DMS114 treated with DMSO at 0.1 percent for 48 hours (cell line): ENCODE measurements at regions not wholly inside any gene's neighbourhood (a gene's known extent, or its start where the extent isn't known, plus 50 kb on each side); places are given as distances from the start of the nearest gene placed in this dataset.

Source experiments
- DNase-seq: peaks from one replicate; lab custom pipeline; 2025; ENCODE audit not compliant: unreplicated experiment; lab: John Stamatoyannopoulos, UW

DNA sequence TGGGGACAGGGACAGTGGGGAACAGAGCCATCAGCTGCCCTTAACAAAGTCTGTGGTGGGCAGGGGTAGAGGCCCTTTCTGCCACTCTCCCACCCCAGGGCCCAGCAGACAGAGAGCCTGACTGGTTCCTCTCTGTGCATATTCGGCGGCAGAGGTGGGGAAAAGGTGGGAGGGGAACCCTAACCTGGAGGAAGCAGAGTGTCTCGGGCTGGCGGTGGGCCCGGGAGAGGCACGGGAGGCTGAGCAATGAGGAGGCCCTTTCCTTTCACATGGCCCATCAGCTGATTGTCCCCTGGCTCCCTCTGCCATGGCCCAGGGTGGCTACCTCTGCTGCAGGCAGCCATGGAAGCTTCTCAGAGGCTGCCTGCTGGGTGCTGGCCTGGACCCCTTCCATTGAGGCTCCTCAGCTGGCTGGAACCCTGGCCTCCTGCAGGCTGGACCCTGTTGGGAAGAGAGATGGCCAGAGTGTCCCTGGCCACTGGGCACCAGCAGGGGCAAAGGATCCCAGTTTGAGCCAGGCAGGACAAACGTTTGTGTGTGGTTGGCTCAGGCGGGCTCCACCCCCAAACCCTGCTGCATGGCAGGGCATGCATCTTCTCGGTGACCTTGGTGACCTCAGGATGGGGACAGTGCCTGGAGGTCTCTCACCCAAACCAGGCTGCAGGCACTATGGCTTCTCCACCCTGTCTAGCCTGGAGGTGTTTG lies 202.8 kb upstream of the ZNF536 start:
- no peak for DNase-seq

DNA sequence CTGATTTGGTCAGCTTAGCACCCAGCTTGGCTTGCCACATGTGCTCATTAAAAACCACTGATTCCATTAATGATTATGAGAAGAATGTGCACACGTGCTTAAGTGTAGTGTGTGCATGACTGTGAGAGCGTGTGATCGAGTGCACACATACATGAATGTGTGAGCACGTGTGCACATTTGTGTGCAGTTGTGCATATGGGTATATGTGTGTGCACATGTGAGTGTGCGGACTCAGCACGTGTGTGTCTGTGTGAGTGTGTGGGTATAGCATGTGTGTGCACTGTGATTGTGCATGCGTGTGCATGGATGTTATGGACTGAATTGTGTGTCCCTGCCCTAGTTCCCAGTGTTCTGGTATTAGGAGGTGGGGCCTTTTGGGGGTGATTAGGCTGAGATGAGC lies 202.1 kb upstream of the ZNF536 start:
- no peak for DNase-seq

DNA sequence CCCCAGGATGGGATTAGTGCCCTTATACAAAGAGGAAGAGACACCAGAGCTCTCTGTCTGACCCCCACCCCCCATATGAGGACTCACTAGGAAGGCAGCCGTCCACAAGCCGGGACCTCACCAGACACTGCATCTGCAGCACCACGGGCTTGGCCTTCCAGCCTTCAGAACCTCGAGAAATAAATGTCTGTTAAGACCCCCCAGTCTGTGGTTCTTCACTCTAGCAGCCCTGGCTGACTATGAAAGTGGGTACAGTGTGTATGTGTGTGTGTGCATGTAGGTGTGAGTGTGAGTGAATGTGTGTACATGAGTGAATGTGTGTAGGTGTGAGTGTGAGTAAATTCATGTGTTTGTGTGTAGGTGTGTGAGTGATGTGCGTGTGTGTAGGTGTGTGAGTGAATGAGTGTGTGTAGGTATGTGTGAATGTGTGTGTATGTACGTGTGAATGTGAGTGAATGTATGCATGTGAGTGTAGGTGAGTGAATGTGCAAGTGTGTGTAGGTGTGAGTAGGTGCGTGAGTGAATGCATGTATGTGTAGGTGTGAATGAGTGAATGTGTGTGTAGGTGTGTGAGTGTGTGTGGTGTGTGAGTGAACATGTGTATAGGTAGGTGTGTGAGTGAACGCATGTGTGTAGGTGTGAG lies 201.6 kb upstream of the ZNF536 start:
- DNase-seq = no peak

DNA sequence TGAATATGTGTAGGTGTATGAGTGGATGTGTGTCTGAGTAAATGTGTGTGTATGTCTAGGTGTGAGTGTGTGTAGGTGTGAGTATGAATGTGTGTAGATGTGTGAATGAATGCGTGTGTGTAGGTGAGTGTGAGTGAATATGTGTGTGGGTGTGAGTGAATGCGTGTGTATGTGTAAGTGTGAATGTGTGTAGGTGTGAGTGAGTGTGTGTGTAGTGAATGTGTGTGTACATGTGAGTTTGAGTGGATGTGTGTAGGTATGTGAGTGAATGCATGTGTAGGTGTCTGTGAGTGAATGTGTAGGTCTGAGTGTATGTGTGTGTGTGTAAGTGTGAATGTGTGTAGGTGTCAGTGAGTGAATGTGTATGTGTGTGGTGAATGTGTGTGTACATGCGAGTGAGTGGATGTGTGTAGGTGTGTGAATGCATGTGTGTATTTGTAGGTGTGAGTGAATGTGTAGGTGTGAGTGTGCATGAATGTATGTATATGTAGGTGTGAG lies 201.0 kb upstream of the ZNF536 start:
- no peak for DNase-seq

DNA sequence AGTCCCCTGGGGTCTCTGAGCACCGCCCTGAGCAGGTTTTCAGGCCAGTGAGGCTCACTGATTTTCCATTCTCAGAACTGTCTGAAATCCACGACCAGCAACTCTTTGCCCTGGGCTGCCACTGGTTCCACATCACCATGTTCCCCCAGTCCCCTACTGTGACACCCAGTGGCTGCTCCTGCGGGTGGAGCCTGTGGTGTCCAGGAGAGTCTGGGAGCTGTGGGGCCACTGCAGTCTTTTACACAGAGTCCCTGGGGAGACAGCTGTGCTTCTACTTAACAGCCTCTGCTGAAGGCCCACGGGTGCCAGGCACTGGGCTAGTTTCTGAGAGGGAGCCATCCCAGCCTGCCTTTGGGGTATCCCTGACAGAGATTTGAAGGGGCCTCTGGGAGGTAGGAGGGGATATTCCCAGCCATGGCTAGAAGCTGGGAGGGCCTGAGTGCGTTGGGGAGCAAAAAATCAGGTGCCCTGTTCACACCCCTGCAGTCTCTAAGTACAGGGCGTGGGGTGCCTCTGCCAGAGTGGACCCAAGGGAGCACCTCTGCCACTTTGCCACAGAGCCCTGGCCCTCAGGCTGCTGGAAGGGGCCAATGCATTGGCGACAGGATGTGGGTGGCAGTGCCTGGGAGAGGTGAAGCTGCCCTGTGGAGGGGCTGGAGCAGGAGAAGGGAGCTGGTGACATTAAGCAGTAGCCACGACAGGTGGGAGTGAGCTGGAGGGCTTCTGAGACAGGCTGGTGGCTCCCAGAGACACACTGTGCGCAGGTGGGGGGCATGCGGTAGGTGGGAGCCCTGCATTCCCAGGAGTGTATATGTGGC lies 200.2 kb upstream of the ZNF536 start:
- no peak for DNase-seq

DNA sequence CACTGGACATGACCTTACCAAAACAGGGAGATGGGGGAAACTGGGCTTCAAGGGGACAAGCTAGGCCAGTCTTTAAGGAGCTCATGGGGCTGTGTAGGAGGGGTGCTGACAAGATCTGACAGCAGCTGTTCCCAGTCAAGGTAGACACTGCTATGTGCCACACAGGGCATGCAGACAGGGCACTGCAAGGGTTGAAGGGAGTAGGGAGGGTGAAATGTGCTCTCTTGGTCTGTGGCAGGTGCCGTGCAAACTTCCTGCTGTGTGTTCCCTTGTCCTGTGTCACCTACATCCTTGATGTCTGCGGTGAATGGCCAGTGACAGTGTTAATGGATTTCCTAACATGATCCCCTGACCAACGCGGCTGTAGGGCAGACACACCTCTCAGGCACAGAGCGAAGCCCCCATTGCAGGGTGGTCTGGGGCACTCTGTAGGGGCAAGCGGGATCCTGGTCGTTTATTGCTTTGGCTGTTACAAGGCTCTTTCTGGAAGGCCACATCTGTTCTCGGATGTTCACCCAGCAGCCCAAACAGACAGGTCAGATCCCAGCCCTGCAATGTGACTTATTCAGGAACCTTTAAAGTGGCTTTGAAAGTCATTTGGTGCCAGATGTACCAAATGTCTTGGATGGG lies 199.5 kb upstream of the ZNF536 start:
- no peak for DNase-seq

DNA sequence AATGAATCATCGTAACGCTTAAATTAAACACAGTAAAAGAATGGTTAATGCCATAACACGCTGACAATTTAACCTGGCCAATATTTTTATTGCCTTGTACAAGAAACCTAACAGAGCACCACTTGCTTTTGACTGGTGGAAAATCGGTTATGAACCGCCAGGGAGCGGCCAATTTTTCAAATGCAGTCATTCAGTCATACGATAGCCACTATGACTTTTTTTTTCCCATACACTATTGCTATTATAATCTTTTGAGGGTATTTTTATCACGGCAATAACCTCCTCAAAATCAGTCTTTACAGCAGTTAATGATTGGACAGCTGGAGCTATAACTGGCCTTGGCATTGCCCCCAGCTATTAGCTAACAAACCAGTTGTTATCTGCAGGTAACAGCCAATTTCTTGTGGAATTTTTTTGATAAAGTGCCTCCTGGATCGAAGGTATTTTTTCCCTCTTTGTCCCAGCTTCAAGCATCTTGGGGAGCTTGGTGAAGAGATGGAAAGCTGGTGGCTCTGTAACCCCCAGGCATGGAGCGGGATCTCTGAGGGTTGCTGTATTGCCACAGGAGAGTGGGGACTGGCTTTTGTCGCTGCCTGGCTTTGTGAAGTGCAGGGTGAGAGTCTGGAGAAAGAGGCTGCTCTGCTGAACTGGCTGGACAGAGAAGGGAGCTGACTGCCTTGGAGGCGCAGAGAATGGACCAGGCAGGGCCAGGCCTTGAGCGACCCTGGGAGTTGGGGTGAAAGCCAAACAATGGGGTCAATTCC lies 198.4 kb upstream of the ZNF536 start:
- no peak for DNase-seq

DNA sequence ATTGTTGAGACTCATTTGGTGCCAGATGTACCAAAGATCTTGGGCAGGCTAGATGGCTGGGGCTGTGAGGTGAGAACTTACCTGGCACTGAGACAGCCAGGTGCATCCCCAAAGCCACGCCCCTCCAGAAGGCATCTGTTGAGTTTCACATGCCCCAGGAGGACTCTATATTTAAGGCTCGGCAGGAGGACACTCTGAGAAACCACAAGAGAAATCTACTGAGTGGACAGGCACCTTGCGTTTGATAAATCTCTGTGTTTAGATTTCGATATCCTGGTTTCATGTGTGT lies 197.9 kb upstream of the ZNF536 start:
- DNase-seq = no peak

DNA sequence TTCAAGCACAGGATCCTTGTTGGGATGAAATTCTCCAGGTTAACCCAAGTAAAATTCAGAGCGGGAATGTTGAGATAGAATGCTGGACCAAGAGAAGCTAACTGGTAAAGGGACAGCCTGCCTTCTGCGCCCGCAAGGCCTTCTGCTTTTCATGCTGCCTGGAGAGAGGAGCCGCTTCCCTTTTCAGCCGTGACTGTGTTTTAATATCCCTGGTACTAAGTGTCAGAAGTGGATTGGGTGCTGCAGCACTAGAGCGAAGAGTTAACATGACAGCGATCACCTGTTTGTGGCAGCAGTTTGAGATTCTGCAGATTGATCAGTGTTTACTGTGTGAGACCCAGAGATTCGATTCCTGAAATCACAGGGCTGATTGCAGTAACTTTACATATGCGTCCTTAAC lies 197.4 kb upstream of the ZNF536 start:
- DNase-seq = no peak

DNA sequence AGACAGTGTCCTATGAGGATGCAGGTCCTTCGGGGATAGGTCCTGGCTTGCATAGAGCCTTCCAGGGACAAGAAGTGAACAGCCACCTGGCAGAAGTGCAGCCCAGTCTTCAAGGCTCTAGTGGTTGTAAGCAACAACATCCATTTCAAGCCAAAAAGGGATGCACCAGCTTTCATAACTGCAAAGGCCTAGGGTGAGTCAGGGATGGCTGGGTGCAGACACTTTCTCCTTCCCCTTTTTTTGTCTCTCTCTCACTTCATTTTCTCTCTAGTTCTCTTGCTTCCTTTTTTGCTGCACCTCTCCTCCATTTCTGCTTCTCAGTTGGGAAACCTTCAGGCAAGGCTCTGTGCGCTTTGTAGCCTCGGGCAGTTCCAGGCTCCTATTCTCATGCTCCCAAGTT lies 196.2 kb upstream of the ZNF536 start:
- no peak for DNase-seq

DNA sequence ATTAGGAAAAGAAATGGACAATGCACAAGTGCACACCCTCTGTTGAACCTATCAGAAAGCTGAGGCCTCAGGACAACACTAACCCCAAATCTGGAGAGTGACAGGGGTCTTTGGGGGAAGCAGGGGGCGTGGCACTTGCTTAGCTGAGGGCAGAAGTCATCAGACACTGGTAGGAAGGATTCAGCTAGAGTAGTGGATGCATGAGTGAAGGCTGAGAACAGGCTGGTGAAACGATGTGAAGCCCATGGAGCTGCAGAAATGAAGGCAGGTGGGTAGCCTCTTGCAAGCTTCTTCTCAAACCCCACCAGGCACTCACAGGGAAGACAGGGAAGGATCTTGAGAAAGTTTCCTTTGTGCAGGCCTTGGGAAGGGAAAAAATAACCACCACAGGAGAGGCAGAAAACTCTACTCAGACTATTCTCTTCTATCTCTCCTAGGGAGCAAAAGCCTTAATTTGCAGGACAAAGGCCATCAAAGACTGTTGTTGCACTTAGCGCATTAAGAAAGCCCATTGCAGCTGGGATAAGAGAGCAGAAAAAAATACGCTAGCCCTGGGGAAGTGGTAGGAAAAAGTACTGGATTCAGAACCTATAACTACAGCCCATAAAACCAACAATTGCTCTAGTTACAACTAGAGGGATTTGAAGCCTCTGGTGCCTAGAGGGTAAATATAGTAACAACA lies 193.3 kb upstream of the ZNF536 start:
- no peak for DNase-seq

DNA sequence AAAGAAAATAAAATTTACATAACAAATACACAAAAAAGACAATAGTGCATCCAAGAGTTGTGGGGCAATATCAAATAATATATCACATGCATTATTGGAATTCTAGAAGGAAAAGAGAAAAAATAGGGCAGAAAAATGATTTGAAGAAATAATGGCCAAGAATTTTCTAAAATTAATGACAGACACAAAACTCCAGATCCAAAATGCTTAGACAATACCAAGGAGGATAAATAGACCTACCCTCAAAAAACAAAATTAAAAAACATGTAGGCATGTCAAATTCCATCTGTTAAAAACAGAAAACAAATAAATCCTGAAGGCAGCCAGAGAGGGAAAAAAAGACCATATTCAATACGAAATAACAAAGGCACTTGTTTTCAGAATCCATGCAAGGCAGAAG lies 191.5 kb upstream of the ZNF536 start:
- no peak for DNase-seq

DNA sequence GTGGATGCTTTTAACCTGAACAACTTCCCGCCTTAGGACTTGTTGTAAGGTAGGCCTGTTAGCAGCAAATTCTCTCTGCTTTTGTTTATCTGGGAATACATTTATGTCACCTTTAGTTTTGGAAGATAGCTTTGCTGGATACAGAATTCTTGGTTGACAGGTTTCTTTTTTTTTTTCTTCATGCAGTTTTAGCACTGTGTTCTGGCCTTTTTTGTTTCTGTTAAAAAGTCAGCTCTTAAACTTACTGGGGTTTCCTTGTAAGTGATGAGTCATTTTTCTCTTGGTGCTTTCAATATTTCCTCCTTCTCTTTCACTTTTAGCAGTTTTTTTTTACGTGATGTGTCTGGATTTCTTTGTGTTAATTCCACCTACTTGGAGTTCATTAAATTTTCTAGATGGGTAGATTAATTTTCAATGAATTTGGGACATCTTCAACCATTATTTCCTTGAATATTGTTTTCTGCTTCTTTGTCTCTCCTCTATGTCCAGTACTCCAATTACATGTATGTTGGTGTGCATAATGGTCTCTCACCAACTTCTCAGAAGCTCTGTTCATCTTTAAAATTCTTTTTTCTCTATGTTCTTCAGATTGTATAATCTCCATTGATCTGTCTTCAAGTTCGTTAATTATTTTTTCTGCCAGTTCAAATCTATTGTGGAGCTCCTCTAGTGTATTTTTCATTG lies 188.2 kb upstream of the ZNF536 start:
- DNase-seq = no peak

DNA sequence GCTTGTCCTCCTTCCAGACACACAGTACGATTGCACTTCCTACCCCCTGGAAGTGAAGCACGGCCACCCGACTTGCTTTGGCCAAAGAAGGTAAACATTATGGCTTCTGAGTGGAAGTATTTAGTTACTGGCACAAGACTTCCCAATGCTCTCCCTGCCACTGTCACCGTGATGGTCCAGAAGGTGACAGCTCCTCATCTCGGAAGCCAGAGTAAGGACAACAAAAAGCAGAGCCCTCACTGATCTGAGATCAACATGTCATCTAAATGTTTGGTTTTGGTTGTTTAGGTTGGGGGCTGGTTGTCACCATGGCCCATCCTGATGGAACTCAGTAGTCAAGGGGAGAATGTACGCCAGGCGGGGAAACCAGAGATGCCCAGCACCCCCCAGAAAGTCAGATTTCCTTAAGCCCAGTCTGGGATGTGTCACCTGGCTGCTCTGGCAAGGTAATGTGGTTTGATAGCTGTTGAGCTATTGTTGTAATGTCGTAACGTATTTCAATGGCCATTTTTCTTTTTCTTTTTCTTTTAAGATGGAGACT lies 170.1 kb upstream of the ZNF536 start:
- DNase-seq = no peak

DNA sequence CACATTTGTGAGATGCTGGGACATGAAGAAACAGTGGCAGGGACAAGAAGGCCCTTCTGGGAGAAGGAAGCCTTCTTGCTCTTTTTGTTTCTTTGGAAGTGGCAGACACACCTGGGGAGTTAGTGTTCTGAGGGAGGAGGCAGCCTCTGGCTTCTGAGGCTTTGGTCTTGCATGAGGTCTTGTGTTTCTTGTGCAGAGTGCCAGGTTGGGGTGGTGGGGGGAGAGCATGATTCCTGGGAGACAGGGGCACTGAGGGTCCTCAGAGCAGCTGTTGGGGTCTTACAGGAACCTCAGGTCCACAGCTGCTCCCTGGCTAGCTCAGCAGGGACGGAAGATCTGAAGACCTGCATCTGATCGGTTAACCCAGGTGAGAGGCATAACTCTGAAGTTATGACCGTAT lies 167.5 kb upstream of the ZNF536 start:
- no peak for DNase-seq

DNA sequence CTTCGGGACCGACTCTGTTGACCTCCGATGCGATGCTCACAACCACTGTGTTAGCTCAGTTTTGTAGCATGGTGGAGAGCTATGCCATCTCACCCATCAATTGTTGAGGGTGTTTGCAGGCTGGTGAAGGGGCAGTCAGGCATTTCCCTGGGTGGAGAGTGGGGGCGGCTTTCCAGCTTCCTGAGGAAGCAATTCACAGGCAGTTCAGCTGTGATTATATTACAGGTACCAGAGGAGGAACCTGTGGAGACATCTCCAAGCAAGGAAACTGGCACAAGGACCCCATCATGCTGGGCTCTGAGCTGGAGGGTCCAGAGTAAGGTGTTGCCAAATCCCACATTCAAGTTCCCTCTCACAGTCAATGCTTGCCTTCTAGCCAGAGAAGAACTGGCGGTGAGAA lies 166.0 kb upstream of the ZNF536 start:
- DNase-seq = no peak

DNA sequence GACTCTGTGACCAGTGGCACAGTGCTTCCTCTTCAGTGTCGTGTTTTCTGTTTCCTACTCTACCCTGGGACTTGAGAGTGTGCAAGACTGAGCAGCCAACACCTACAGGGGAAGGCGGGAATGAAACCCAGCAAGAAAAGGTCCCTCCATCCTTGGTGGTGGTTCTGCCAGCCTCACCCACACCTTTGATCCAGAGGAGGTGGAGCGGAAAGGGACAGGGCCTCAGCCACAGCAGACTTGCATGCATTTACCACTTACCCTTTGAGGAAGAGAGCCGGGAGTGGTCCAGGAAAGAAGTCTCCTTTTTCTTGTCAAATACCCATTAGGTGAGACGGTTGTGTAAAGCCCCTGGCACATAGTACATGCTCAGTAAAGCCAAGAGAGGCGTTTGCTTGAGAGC lies 164.8 kb upstream of the ZNF536 start:
- DNase-seq = no peak

DNA sequence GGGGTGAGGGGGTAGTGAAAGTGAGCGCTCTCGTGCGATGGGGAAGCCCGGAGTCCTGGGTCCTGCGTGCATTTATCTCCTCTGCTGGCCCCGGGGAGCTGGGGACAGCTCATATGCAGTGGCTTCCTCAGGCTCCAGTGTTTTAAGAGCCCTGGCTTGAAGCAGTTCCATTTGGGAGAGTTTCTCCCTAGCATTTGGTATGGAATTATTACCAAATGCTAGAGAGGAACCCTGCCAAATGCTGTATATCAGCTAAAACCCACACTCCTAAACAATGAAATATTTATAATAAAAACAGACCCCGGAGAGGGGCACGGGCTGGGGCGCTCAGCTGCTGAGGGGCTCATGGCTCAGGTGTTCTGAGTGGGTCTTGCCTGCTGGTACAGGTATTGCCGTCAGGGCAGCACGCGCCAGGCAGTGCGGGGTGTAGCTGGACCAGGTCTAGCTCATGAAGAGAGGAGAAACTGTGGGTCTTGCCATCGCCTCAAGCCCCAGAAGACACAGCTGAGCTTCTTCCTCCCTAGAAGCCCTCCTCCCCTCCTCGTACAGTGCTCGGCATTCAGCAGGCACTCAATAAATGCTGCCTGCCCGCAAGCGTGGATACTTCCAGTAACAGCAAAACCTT lies 163.6 kb upstream of the ZNF536 start:
- no peak for DNase-seq
